DMS 273 (cell line): ENCODE measurements at regions not wholly inside any gene's neighbourhood (a gene's known extent, or its start where the extent isn't known, plus 50 kb on each side); places are given as distances from the start of the nearest gene placed in this dataset.
A peak's percentile ranks its signal among the peaks of the same experiment; 100 is the strongest.
"Not testable (repeated sequence)": the region's sequence is repeated elsewhere in the genome, so short reads cannot be mapped to it uniquely, and the experiment has no call there.

ENCODE experiments used
- DNase-seq: peaks from one replicate; lab custom pipeline; 2025; ENCODE audit not compliant: unreplicated experiment; lab: John Stamatoyannopoulos, UW

DNA sequence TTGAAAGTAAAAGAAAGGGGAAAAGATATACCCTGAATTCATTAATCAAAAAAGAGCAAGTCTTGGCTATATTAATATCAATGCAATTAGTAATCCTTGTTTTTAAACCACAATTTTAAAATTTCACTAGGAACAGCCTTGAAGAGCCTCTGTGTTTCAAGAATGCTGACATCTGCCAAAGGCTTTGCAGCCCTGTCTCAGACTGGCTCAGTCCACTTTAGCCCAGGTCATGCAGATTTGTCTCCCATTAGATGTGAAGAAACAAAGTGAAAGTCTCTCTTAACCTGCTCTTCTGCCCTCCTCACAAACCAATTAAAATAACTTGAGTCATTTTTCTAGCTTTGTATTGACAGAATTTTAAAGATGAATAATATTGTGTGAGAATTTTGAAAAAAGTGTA lies 102.7 kb upstream of the CARMIL1 start:
- no peak for DNase-seq

DNA sequence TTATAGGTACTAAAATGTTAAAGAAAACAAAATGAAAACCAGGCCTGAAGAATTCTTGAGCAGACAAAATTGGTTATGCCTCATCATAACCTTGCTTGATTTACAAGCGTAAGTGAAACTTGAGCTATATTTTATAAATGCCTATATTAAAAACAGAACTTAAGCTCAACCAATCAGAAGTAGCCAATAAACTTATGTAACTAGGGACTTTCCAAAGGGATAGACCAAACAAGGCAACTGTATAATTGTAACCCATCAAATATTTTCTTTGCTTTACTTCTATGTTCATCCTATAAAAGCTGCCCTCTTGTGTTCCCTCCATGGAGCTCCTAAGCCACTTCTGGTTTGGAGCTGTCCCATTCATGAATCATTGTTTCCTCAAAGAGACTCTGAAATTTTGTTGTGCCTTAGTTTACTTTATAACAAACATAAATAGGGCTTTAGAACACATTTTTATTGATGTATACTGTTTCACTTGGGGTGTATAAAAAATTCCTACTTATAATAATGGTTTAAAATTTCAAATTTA lies 101.6 kb upstream of the CARMIL1 start:
- no peak for DNase-seq

DNA sequence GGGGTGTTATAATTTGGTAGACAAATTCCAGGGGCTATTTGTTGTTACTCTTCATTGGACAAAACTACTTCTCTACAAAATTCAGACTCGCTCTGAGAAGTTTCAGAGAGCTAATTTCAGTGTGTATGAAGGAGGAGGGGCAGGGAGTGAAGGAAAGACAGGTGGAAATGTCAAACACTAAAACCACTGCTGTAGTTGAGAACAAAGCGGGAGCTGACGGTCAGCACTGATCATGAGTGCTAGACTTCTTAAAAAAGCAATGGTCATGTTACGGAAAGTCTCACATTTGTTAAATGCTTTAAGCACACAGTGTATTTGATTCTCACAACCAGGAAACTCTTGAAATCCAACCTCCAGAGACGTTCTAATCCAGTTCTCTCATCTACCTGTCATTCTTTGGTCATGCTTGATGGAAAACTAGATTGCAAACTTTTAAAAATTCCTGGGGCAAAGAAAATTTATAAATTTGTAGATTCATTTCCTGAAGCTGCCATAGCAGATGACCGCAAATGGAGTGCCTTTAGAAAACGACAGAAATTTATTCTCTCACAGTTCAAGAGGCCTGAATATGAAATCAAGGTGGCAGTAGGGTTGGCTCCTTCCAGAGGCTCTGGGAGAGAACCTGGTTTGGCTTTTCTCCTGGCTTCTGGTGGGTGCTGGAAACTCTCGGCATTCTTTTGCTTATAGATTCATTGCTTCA lies 100.7 kb upstream of the CARMIL1 start:
- no peak for DNase-seq

DNA sequence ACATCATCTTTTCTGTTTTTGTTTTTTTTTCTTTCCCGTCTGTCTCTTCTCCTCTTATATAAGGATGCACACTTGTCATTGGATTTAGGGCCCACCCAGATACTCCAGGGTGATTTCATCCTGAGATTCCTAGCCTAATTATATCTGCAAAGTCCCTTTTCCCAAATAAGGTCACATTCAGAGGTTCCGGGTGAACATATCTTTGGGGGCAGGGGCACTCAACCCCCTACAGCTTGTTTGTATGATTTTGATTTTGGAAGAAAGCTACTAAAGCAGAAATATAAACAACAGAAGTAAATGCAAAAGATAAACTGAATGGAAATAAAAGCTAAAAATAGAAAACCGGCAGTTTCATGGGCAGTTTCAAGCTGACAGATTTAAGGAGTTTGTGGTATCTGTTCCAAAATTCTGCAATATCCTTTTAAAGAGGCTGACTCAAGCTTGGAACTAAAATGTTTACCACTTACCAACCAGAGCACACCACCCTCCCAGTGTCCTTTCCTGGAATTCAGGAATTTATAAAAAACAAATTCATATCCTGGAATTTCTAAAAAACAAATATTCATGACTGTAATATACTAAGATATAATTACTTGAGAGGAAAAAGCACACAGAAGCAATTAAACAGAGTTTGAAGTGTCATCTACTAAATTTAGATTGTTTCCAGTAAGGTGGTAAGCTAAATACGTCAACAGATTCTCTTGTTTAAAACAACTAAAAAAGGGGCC lies 100.0 kb upstream of the CARMIL1 start:
- no peak for DNase-seq

DNA sequence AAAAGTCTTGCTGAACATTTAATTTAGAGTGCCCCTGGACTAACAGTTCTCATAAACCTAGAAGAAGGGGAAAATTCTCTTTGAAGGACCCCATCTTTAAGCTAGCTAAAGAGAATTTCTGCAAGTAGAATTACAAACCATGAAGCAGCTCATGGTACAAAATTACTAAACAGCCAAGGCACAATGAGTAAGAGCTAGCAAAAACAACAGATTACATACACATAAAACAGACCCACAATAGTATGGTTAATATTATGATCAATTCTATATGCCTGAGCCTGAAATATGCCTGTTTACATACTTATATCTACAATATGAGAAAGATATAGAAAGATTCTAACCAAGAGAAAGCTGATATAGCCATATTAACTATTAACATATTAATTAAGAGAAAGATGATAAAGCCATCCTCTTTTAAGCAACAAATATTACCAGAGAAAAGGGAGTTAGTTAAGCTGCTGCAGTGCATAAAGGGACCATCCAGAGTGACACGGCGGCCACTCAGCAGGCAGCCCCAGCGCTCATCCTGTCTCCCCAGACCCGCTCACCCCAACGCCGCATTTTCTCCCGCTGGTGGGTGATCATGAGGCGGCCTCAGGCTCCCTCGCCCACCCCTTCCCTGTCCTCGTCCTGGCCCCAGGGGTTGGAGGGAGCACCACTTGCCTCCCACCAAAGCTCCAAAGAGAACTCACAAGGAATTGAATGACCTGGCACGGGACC lies 98.4 kb upstream of the CARMIL1 start:
- DNase-seq, result no peak

DNA sequence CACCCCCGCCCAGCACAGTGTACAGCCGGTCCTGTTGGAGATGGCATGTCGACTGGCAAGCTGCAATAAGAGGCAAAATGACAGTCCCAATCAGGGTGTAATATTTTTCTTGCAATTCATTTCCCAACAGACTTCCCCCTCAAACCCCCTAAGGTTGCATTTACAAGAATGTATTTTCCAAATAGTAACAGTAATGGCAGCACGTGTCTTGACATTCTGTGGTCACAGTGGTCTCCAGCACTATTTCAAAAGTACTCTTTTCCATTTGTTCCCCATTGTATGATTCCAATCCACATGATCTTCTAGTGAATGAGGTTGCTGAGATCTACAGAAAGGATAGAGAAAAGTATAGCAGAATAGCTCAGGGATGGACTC lies 97.8 kb upstream of the CARMIL1 start:
- no peak for DNase-seq

DNA sequence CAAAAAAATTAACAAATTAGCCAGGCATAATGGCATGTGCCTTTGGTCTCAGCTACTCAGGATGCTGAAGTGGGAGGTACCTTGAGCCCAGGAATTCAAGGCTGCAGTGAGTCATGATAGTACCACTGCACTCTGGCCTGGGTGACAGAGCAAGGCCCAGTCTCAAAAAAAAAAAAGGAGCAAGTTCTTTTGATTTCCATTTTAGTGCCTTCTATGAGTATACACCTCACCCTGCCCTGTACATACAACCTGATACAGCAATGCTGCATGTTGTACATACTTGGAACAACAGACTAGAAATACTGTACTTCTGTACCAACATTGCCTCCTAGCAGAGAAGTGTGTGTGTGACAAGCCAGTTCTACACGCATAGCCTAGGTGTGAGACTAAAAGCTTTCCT lies 97.3 kb upstream of the CARMIL1 start:
- DNase-seq, result no peak

DNA sequence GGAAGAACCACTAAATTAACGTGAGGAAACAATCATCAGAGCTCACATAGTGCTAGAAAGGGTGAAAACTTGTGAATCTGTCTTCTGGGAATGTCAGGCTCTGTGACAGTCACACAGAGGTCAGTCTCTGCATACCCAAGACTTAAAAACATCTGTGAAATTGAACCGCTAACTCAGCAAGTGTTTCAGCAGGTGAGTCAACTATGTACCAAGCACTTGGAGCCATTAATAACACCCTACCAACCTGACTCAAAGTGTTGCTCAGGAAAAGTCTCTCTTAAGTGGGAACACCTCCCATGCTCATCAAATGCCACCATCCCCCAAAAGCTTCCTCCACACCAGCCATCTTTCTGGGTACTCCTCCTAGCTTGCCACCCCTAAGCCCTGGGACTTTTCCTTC lies 92.3 kb upstream of the CARMIL1 start:
- no peak for DNase-seq

DNA sequence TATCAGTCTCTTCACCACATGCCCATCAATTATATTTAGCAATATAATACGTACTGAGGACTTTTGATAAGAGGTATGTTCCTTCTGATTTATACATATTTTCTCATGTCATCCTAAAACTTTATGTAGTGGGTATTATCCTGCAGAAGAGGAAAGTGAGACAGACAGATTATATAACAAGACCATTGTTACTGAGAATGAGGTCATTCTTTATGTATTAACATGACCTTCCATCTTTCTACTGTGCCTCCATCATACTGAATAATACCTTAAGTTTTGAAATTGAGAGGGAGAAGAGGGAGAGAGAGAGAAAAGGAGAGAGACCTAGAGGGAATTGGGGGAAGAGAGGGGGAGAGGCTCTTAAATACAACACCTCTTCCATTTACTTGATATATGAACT lies 90.9 kb upstream of the CARMIL1 start:
- DNase-seq, result no peak

DNA sequence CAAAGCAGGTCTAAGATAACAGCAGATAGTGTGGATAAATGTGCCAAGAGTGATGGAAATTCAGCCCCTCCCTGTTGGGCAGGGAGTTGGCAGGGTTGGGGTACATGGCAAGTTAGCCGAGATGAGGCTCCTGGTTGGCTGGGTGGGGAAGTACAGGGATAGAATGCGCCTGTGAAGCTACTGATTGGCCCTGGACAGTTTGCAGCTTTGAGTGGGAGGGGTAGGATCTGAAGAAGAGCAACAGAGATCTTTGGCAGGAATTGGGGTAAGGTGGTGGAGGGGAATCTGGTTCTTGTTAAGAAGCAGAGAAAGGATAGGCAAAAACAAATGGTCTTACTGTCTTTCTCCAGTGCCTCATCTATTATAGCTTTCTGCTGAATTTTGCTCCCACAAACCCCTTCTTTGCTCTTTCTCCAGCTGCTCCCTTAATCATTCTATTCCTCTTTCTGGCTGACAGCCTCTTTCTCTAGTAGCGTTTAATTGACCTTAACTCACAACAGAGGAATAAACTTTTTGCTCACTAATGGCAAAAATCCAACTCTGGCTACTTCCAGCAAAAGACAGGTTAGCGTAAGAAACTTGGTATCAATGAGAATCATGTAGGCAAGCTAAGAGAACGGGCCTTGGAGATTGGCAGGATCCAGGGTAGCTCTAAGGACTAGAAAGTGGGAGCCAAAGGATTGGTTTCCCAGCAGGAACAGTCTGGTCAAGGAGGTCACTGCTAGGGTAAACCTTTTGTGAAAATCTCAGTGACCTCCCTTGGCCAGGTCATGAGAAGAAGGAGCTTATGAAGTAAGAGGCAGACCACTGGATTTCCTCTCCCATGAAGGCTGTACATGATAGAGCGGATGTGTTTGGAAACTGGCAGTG lies 86.3 kb upstream of the CARMIL1 start:
- peak; percentile 7 for DNase-seq

DNA sequence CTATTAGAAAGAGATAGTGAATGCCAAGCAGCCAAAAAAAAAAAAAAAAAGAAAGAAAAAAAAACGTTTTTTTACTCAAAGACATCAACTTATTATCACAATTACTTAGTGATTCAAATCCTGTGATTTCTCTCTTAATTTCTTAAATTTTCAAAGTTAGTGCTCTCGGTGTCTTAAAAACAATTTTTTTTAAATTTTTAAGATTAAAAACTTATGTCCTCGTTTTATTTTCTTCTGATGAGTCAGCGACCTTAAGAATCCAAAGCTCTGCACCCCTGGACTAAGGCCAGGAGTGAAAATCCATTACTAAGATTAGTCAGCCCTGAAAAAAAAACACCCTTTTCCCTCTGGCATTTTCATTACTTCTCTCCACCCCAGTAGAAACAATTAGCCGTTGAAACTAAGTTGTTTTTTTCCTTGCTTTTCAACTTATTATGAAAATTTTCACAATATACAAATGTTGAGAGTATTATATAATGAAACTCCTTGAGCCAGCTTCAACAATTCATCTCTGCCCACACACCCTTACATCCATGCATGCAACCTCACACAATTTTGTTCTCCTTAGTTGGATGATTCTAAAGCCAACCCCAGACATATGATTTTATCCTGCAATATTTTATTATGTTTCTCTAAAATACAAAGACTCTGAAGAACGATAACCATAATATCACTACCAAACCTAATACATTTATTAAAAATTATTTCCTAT lies 85.6 kb upstream of the CARMIL1 start:
- DNase-seq, result peak; percentile 9

DNA sequence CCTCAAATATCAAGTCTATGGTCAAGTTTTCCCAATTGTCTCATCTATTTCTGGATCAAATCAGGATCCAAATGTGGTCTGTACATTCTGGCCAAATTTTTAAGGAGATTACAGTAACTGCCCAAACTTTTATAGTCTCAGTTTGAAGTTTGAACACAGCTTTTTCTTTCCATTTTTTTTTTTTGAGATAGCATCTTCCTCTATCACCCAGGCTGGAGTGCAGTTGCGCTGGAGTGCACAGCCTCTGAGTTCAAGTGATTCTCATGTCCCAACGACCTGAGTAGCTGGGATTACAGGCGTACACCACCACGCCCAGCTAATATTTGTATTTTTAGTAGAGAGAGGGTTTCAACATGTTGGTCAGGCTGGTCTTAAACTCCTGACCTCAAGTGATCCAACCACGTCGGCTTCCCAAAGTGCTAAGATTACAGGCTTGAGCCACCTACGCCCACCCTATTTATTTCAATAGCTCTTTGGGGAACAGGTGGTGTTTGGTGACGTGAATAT lies 84.9 kb upstream of the CARMIL1 start:
- no peak for DNase-seq

DNA sequence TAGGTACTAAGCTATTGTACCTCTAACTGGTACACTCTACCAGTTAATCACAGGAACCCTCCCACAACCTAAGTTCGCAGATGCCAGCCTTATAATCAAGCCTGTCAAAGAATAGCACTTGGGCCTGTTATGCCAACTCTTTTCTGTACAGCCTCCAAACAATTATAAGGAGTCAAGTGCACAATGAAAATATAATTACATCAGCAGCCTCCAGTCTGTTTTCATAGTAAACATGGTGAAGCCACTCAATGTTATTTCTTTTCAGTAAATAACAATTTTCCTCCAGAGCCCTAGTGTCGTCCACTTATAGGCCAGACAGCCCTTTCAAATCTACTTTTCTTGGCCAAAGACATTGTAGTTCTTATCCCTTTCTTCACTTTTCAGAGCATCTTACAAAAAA lies 82.7 kb upstream of the CARMIL1 start:
- DNase-seq, result no peak

DNA sequence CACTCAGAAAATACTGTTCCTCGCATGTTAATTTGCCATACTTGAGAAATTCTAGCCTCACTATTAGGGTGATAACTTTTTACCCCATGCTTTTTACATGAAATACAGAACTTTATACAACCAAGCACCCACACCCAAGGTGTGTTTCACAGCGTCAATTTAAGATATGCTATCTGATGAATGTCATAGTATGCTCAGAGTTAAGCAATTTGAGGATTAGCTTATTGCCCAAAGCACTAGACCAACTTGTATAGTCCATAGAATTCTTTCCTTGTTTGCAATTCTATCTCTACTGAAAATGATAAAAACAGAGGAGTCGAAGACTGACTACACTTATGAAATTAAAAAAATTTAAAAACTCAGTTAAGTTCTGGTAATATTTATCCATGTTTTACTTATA lies 82.1 kb upstream of the CARMIL1 start:
- no peak for DNase-seq

DNA sequence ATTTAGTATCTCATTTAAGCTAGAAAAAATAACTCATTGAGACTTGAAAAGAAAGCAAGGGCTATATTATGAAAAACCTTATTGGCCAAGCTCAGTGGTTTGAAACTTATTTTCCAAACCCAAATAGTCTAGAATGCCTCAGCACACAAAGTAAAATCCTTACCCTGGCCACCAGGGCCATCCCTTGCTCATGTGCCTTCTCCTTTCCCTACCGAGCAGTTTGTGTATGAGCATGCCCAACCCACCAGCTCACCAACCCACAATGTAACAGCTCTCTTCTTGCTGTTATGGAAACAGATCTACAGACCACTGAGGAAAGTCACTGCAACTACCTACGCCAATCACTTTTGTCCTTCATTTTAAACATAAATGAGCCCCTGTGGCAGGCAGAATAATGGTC lies 79.6 kb upstream of the CARMIL1 start:
- DNase-seq, result no peak

DNA sequence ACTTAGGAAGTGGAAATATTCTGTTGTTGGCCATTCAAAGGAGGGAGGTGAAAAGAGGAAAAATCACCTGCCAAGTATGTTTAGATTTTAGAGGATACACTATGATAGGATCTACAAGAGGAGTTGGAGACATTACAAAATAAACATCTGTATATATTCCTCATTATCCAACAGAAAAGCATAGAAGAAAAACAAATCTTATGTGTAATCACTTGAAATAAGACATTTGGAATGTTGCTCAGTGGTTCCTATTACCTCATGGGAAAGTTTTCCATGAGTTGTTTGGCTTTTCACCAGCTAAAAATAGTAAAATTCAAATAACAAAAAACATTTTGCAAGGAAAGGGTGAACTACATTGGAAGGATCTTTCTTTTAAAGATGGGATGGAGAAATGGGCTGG lies 76.7 kb upstream of the CARMIL1 start:
- DNase-seq, result no peak

DNA sequence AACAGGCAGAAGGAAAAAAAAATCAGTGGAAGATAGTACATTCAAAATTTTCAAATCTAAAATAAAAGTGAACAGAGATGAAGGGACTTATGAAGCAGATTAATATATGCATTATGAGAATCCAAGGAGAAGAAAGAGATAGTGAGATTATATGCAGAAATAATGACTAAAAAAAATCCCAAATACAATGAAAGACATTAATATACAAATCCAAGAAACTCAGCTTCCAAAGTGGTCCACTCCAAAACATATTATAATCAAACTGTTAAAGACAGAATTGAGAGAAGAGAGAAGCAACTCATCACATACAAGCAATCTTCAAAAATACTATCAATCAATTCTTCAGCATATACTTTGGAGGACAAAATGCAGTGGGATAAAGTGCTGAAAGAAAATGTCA lies 73.5 kb upstream of the CARMIL1 start:
- no peak for DNase-seq

DNA sequence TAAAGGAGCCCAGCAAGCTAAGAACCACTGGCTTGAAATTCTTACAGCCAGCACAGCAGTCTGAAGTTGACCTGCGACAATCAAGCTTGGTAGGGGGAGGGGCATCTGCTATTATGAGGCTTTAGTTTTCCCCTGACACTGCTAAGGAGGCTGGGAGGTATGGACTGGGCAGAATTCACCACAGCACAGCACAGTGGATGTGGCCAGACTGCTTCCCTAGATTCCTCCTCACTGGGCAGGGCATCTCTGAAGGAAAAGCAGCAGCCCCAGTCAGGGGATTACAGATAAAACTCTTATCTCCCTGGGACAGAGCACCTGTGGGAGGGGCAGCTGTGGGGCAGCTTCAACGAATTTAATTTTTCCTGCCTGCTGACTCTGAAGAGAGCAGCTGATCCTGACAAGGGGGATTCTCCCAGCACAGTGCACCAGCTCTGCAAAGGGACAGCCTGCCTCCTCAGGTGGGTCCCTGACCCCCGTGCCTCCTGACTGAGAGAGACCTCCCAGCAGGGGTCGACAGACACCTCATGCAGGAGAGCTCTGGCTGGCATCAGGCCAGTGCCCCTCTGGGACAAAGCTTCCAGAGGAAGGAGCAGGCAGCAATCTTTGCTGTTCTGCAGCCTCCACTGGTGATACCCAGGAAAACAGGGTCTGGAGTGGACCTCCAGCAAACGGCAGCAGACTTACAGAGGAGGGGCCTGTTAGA lies 71.6 kb upstream of the CARMIL1 start:
- not testable (repeated sequence) for DNase-seq

DNA sequence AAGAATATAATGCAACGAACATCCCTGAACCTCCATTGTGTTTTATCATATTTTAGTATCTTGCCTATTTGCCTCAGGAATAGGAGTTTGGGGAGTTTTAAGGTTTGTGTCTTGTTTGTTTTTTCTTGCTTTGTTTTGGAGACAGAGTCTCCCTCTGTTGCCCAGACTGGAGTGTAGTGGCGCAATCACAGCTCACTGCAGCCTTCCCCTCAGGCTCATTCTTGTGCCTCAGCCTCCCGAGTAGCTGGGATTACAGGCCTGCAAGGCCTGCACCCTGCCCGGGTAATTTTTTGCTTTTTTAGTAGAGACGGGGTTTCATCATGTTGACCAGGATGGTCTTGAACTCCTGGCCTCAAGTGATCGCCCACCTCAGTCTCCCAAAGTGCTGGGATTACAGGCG lies 63.3 kb upstream of the CARMIL1 start:
- no peak for DNase-seq

DNA sequence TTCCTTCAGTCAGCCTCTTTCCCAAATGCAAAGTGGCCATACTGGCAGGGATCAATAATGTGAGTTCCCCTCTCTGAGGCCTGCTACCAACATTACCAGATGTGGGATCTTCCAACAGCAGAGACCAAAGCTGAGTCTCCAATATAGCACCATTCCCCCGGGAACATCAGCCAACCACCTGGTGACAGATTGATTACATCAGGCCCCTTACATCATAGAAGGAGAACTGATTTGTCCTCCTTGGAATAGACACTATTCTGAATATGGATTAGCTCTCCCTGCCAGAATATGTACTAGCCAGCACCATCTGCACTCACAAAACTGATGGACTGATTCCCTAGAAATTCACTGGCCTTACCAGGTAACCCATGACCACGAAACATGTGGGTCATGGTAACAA lies 61.9 kb upstream of the CARMIL1 start:
- DNase-seq, result peak; percentile 62
